ENCODE measurements at regions not wholly inside any gene's neighbourhood (a gene's known extent, or its start where the extent isn't known, plus 50 kb on each side); places are given as distances from the start of the nearest gene placed in this dataset.

GRCh38 chr4:128480945-128481344, 193.3 kb upstream of the PGRMC2 start:
- Histone ChIP-seq H3K9ac (ENCODE audit: low read depth, low read length, poor library complexity) (no peak overlapping the region), H2BK12ac (ENCODE audit: low read length) (no peak overlapping the region), H4K8ac (ENCODE audit: low read depth, low read length) (no peak overlapping the region), H3K4me1 (ENCODE audit: control insufficient read depth in 2 of 2, insufficient read depth in 1 of 2, low read depth in 1 of 2, low read length in 2 of 2) (peaks cover 1 to 3% of the 10 kb centered on the region in 2 donors), H2AFZ (ENCODE audit: low read length) (no peak overlapping the region), H2BK120ac (ENCODE audit: low read depth, low read length) (no peak overlapping the region), H3K27me3 (ENCODE audit: control insufficient read depth in 3 of 3, insufficient read depth in 3 of 3, low read depth in 1 of 3, low read length in 3 of 3) (no peaks in the 10 kb centered on the region), H3K14ac (ENCODE audit: low read length) (no peak overlapping the region), H3K18ac (ENCODE audit: low read length) (no peak overlapping the region), H3K4me2 (ENCODE audit: insufficient read depth, low read length, poor library complexity, severe bottlenecking) (no peak overlapping the region), H3K79me1 (ENCODE audit: low read depth, low read length) (no peaks in the 10 kb centered on the region), H3K9me3 (replicated peaks in 1 of 2; ENCODE audit: control insufficient read depth in 2 of 2, insufficient read depth in 1 of 2, low read depth in 1 of 2, low read length in 2 of 2) (no peaks in the 10 kb centered on the region), H2AK5ac (ENCODE audit: low read depth, low read length) (no peak overlapping the region), H3K36me3 (replicated peaks in 1 of 2; ENCODE audit: control insufficient read depth in 2 of 2, insufficient read depth in 2 of 2, low read length in 2 of 2) (no peaks in the 10 kb centered on the region), H3K4ac (ENCODE audit: low read length) (no peak overlapping the region), H3K23ac (ENCODE audit: low read depth, low read length, poor library complexity) (no peak overlapping the region), H2BK15ac (ENCODE audit: low read length) (no peak overlapping the region), H2BK5ac (ENCODE audit: low read length) (no peak overlapping the region), H3K27ac (replicated peaks; ENCODE audit: low read length) (no peak overlapping the region), H3K4me3 (ENCODE audit: low read length in 2 of 2) (no peak overlapping the region), H4K91ac (ENCODE audit: low read depth, low read length, poor library complexity) (no peak overlapping the region)
- DNase-seq (ENCODE audit: low spot score) = no peak
- WGBS, 2 donors (ENCODE audit: extremely low coverage in 2 of 2, insufficient read length in 2 of 2, insufficient replicate concordance in 1 of 2) = no CpG with 5 or more reads among the region's 1 CpG

GRCh38 chr4:128477540-128477939, 189.9 kb upstream of the PGRMC2 start:
- no peak overlapping the region for H3K18ac ChIP-seq (ENCODE audit: low read length)
- H3K4ac ChIP-seq (ENCODE audit: low read length) = no peak overlapping the region
- H4K91ac ChIP-seq (ENCODE audit: low read depth, low read length, poor library complexity) = no peak overlapping the region
- no peak overlapping the region for H4K8ac ChIP-seq (ENCODE audit: low read depth, low read length)
- H3K4me1 ChIP-seq (ENCODE audit: control insufficient read depth in 2 of 2, insufficient read depth in 1 of 2, low read depth in 1 of 2, low read length in 2 of 2) = no peaks in the 10 kb centered on the region
- no peaks in the 10 kb centered on the region for H3K79me1 ChIP-seq (ENCODE audit: low read depth, low read length)
- H2AK5ac ChIP-seq (ENCODE audit: low read depth, low read length) = no peak overlapping the region
- no peaks in the 10 kb centered on the region for H3K9me3 ChIP-seq (replicated peaks in 1 of 2; ENCODE audit: control insufficient read depth in 2 of 2, insufficient read depth in 1 of 2, low read depth in 1 of 2, low read length in 2 of 2)
- H2BK120ac ChIP-seq (ENCODE audit: low read depth, low read length) = no peak overlapping the region
- no peak for DNase-seq (ENCODE audit: low spot score)
- no peak overlapping the region for H3K9ac ChIP-seq (ENCODE audit: low read depth, low read length, poor library complexity)
- no peaks in the 10 kb centered on the region for H3K36me3 ChIP-seq (replicated peaks in 1 of 2; ENCODE audit: control insufficient read depth in 2 of 2, insufficient read depth in 2 of 2, low read length in 2 of 2)
- no peak overlapping the region for H2BK5ac ChIP-seq (ENCODE audit: low read length)
- no peak overlapping the region for H2BK15ac ChIP-seq (ENCODE audit: low read length)
- H3K14ac ChIP-seq (ENCODE audit: low read length) = no peak overlapping the region
- H3K23ac ChIP-seq (ENCODE audit: low read depth, low read length, poor library complexity) = no peak overlapping the region
- no peak overlapping the region for H3K4me3 ChIP-seq (ENCODE audit: low read length in 2 of 2)
- no peaks in the 10 kb centered on the region for H3K27me3 ChIP-seq (ENCODE audit: control insufficient read depth in 3 of 3, insufficient read depth in 3 of 3, low read depth in 1 of 3, low read length in 3 of 3)
- H2AFZ ChIP-seq (ENCODE audit: low read length) = peak overlapping the region; percentile 58
- no peak overlapping the region for H3K27ac ChIP-seq (replicated peaks; ENCODE audit: low read length)
- no CpG with 5 or more reads among the region's 4 CpGs for WGBS, 2 donors (ENCODE audit: extremely low coverage in 2 of 2, insufficient read length in 2 of 2, insufficient replicate concordance in 1 of 2)
- no peak overlapping the region for H2BK12ac ChIP-seq (ENCODE audit: low read length)
- no peak overlapping the region for H3K4me2 ChIP-seq (ENCODE audit: insufficient read depth, low read length, poor library complexity, severe bottlenecking)

DNA sequence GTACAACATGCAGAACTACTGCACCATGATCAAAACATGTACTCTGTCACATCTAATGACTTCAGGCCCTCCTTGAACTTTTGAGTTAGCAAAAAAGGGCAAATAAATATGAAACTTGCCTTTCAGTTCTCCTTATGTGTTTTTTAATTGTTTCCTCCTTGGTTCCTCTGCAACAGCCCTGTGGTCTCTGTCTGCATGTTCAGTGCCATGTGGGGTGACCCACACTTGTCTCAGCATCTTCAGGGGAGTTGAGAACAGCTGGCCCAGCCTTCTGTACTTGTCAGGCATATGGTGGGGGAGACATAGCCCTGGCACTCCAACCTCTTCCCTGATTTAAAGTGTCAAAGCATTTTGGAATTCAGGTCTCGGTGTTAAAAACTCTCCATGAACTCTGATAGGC, 188.0 kb upstream of the PGRMC2 start:
- no CpG with 5 or more reads among the region's 1 CpG for WGBS, 2 donors (ENCODE audit: extremely low coverage in 2 of 2, insufficient read length in 2 of 2, insufficient replicate concordance in 1 of 2)
- no peaks in the 10 kb centered on the region for H3K27me3 ChIP-seq (ENCODE audit: control insufficient read depth in 3 of 3, insufficient read depth in 3 of 3, low read depth in 1 of 3, low read length in 3 of 3)

GRCh38 chr4:128471576-128471975, 184.0 kb upstream of the PGRMC2 start:
- Histone ChIP-seq H3K79me1 (ENCODE audit: low read depth, low read length) (no peaks in the 10 kb centered on the region), H3K4me3 (ENCODE audit: low read length in 2 of 2) (no peak overlapping the region), H3K9ac (ENCODE audit: low read depth, low read length, poor library complexity) (no peak overlapping the region), H3K18ac (ENCODE audit: low read length) (no peak overlapping the region), H2AK5ac (ENCODE audit: low read depth, low read length) (no peak overlapping the region), H3K4me1 (ENCODE audit: control insufficient read depth in 2 of 2, insufficient read depth in 1 of 2, low read depth in 1 of 2, low read length in 2 of 2) (no peaks in the 10 kb centered on the region), H4K91ac (ENCODE audit: low read depth, low read length, poor library complexity) (no peak overlapping the region), H4K8ac (ENCODE audit: low read depth, low read length) (no peak overlapping the region), H3K27me3 (ENCODE audit: control insufficient read depth in 3 of 3, insufficient read depth in 3 of 3, low read depth in 1 of 3, low read length in 3 of 3) (no peaks in the 10 kb centered on the region), H3K14ac (ENCODE audit: low read length) (no peak overlapping the region), H3K4me2 (ENCODE audit: insufficient read depth, low read length, poor library complexity, severe bottlenecking) (no peak overlapping the region), H2AFZ (ENCODE audit: low read length) (no peak overlapping the region), H3K23ac (ENCODE audit: low read depth, low read length, poor library complexity) (no peak overlapping the region), H3K27ac (replicated peaks; ENCODE audit: low read length) (no peak overlapping the region), H3K36me3 (replicated peaks in 1 of 2; ENCODE audit: control insufficient read depth in 2 of 2, insufficient read depth in 2 of 2, low read length in 2 of 2) (no peaks in the 10 kb centered on the region), H2BK120ac (ENCODE audit: low read depth, low read length) (no peak overlapping the region), H3K9me3 (replicated peaks in 1 of 2; ENCODE audit: control insufficient read depth in 2 of 2, insufficient read depth in 1 of 2, low read depth in 1 of 2, low read length in 2 of 2) (no peaks in the 10 kb centered on the region), H2BK15ac (ENCODE audit: low read length) (no peak overlapping the region), H2BK5ac (ENCODE audit: low read length) (no peak overlapping the region), H3K4ac (ENCODE audit: low read length) (no peak overlapping the region), H2BK12ac (ENCODE audit: low read length) (no peak overlapping the region)
- no CpG with 5 or more reads among the region's 2 CpGs for WGBS, 2 donors (ENCODE audit: extremely low coverage in 2 of 2, insufficient read length in 2 of 2, insufficient replicate concordance in 1 of 2)
- DNase-seq (ENCODE audit: low spot score) = no peak

More for the DNA sequence above, 188.0 kb upstream of the PGRMC2 start:
- Histone ChIP-seq H3K79me1 (ENCODE audit: low read depth, low read length) (no peaks in the 10 kb centered on the region), H2AK5ac (ENCODE audit: low read depth, low read length) (no peak overlapping the region), H2BK12ac (ENCODE audit: low read length) (no peak overlapping the region), H2BK5ac (ENCODE audit: low read length) (no peak overlapping the region), H3K36me3 (replicated peaks in 1 of 2; ENCODE audit: control insufficient read depth in 2 of 2, insufficient read depth in 2 of 2, low read length in 2 of 2) (no peaks in the 10 kb centered on the region), H3K4me1 (ENCODE audit: control insufficient read depth in 2 of 2, insufficient read depth in 1 of 2, low read depth in 1 of 2, low read length in 2 of 2) (no peaks in the 10 kb centered on the region), H2BK15ac (ENCODE audit: low read length) (no peak overlapping the region), H4K8ac (ENCODE audit: low read depth, low read length) (no peak overlapping the region), H3K23ac (ENCODE audit: low read depth, low read length, poor library complexity) (no peak overlapping the region), H2BK120ac (ENCODE audit: low read depth, low read length) (no peak overlapping the region), H3K27ac (replicated peaks; ENCODE audit: low read length) (no peak overlapping the region), H2AFZ (ENCODE audit: low read length) (no peak overlapping the region), H3K9ac (ENCODE audit: low read depth, low read length, poor library complexity) (no peak overlapping the region), H3K4me2 (ENCODE audit: insufficient read depth, low read length, poor library complexity, severe bottlenecking) (no peak overlapping the region), H3K18ac (ENCODE audit: low read length) (no peak overlapping the region), H3K4me3 (ENCODE audit: low read length in 2 of 2) (no peak overlapping the region), H4K91ac (ENCODE audit: low read depth, low read length, poor library complexity) (no peak overlapping the region), H3K9me3 (replicated peaks in 1 of 2; ENCODE audit: control insufficient read depth in 2 of 2, insufficient read depth in 1 of 2, low read depth in 1 of 2, low read length in 2 of 2) (no peaks in the 10 kb centered on the region), H3K4ac (ENCODE audit: low read length) (no peak overlapping the region), H3K14ac (ENCODE audit: low read length) (no peak overlapping the region)
- no peak for DNase-seq (ENCODE audit: low spot score)

Data from neuronal stem cell (in vitro differentiated cells).